GM21447 (cell line): ENCODE measurements at regions not wholly inside any gene's neighbourhood (a gene's known extent, or its start where the extent isn't known, plus 50 kb on each side); places are given as distances from the start of the nearest gene placed in this dataset.
A peak's percentile ranks its signal among the peaks of the same experiment; 100 is the strongest.
"Not testable (repeated sequence)": the region's sequence is repeated elsewhere in the genome, so short reads cannot be mapped to it uniquely, and the experiment has no call there.

Experiments
- ATAC-seq: cut with Tn5 transposase; IDR thresholded peaks from one replicate; pipeline ENCODE4 v1.9.1; 2021; ENCODE audit not compliant: unreplicated experiment

GRCh38 chr7:120053390-120053961 lies 219.5 kb upstream of the KCND2 start:
- ATAC-seq = no peak

- no peak for ATAC-seq
Observed at GRCh38 chr7:120054376-120055100, 218.4 kb upstream of the KCND2 start.

- no peak for ATAC-seq
Observed at GRCh38 chr7:120055300-120055699, 217.7 kb upstream of the KCND2 start.

DNA sequence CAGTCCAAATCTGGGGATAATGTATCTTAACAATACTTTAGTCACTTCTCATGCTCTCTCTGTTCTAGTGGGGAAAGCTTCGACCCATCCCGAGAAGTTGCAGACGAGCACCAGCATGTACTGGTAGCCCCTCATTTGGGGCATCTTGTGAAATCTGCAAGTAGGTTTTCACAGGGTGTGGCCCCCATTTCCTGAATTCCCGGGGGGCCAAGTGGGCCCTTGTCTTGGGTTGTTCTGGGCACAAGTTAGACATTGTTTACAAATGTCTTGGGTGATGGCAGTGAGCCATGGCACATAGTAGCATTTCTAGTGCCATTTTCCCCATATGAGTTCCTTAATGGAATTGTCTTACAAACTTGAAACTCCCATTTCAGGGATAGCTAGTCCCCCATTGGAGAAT lies 216.7 kb upstream of the KCND2 start:
- no peak for ATAC-seq

DNA sequence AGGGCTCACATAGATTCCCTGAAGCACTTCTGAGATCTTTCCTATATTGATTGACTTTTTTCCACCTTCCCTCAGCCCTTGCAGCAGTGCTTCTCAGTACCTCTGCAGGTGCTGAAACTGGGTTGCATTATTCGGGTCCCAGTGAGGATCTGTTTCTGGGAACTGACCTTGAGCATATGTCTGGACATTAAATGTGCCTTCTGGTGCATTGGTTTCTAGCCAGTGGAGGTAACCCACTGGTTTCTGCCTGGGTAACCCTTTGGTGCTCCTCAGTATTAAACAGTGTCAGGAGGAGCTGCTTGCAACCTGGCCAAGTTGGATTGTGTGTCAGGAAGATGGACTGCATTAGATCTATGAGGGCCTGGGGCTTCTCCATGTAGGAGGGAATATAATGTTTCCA lies 213.3 kb upstream of the KCND2 start:
- ATAC-seq = no peak

GRCh38 chr7:120060281-120060680 lies 212.7 kb upstream of the KCND2 start:
- no peak for ATAC-seq

GRCh38 chr7:120060875-120061274 lies 212.1 kb upstream of the KCND2 start:
- ATAC-seq = peak; percentile 62

- ATAC-seq = peak; percentile 69
Observed at GRCh38 chr7:120064565-120064964, 208.4 kb upstream of the KCND2 start.

GRCh38 chr7:120066898-120067297 lies 206.1 kb upstream of the KCND2 start:
- not testable (repeated sequence) for ATAC-seq

GRCh38 chr7:120070201-120070600 lies 202.8 kb upstream of the KCND2 start:
- no peak for ATAC-seq

- ATAC-seq = no peak
Observed at GRCh38 chr7:120077777-120078176, 195.2 kb upstream of the KCND2 start.

DNA sequence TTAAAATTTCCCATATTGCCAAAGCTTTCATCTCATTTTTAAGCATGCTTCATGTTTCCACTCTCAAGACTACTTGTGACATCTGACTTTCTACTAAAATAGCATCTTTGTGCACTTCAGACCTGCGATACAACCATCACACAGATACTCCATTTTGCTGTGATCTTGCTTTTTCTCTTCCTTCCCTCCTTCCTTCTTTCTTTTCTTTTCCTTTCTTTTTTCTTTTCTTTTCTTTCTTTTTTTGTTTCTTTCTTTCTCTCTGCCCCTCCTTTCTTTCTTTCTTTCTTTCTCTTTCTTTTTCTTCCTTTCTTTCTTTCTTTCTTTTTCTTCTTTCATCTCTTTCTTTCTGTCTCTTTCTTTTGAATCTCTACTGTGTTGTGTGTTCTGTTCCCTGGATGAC lies 194.0 kb upstream of the KCND2 start:
- ATAC-seq = no peak

- ATAC-seq = no peak
Observed at GRCh38 chr7:120079704-120080103, 193.3 kb upstream of the KCND2 start.

GRCh38 chr7:120086468-120086867 lies 186.5 kb upstream of the KCND2 start:
- ATAC-seq = not testable (repeated sequence)

DNA sequence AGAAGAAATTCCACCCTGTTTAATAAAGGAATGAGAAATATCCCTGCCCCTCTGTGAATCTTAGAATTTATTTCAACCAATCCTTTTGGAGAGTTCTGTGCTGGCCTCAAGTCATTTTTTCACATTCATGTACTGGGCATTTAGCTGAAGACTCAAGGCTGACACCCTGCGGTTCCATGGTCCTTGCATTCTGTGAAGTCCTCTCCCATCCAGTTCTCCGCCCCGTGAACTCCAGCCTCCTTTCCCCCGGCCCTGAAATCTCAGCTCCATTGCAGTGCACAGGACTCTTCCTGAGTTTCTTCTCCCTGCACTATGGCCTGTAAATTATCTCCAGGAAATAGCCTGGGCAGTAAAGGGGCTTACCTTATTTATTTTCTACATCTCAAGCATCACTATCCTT lies 183.0 kb upstream of the KCND2 start:
- no peak for ATAC-seq

GRCh38 chr7:120091807-120092206 lies 181.2 kb upstream of the KCND2 start:
- ATAC-seq = no peak

DNA sequence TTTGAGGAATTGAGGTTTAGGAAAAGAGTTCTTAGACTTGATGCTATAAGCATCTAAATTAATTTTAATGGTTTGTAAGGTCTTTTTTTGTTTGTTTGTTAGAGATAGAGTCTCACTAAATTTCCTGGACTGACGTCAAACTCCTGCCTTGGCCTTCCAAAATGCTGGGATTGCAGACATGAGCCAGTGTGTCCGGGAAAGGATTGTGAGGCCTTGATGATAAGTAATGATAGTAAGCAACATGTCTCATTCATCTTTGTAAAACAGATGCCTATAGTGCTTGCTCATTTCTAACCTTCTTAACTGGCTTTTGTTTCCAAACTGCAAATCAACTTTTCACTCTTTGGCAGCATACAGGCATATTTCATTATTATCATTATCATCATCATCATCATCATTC lies 176.0 kb upstream of the KCND2 start:
- ATAC-seq = no peak

GRCh38 chr7:120097774-120098173 lies 175.2 kb upstream of the KCND2 start:
- ATAC-seq = no peak

DNA sequence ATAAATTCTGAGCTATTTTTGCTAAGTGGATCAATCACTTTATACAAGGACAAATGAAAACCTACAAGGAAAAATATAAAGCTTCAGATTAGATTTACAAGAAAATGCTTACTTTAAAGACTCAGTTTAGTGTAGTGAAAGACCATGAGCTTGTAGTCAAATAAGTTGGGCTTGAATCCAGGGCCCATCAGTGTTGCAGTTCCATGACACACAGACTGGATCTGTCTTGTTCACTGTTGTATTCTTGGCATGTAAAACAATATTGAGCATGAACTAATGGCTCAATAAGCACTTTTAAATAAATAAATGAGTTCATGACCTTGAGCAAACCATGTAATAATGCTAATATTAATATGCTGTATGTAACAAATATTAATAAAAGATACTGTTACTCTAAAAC lies 164.6 kb upstream of the KCND2 start:
- no peak for ATAC-seq

DNA sequence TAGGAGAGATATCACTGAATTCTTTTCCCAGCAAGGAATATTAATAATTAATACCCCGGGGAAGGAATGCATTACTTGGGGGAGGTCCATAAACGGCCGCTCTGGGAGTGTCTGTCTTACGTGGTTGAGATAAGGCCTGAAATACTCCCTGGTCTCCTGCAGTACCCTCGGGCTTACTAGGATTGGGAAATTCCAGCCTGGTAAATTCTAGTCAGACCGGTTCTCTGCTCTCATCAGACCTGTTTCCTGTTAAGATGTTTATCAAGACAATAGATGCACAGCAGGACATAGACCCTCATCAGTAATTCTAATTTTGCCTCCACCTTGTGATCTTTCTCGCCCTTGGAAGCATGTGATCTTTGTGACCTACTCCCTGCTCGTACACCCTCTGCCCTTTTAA lies 162.8 kb upstream of the KCND2 start:
- ATAC-seq = no peak

DNA sequence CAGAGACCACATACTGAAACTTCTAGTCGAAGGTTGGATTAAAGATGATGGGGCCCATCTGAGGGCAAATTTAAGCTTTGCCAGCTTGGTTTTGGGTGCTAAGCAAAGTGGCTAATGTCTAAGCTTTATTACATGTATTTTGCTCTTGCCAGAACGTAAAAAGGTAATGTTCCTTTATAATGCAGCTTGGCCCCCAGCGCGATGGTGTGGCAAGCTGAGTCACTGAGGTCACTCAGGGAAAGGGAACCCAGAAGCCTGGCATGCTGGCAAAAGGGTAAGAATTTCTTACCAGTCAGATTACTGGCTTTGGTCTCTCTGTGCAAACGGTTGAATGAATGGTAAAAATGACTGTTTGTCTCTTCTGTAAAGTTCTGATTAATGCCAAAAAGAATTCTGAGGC lies 158.3 kb upstream of the KCND2 start:
- no peak for ATAC-seq

GRCh38 chr7:120123528-120123927 lies 149.4 kb upstream of the KCND2 start:
- ATAC-seq = no peak
